SK-N-SH (cell line): ENCODE measurements at regions not wholly inside any gene's neighbourhood (a gene's known extent, or its start where the extent isn't known, plus 50 kb on each side); places are given as distances from the start of the nearest gene placed in this dataset.

ENCODE experiments used
- CTCF ChIA-PET: fragments of 300-600, 350-600 bp; formaldehyde crosslinking; extraction: SDS; loops from one replicate; lab custom pipeline; 2021; lab: Yijun Ruan, JAX
- POLR2A ChIA-PET: fragments of 350-600 bp; sonication (Branson Sonifier 250); formaldehyde crosslinking; extraction: SDS; loops from one replicate; lab custom pipeline; 2020; ENCODE audit warnings: antibody characterized with exemption, inconsistent platforms; lab: Yijun Ruan, JAX
- DNase-seq: peaks from one replicate; pipeline ENCODE4 v3.0.0; 2012
- H2AFZ ChIP-seq: fragments of 200-600 bp; sonication (generic); 2 replicates; pipeline ENCODE4 v1.8.1; 2016; ENCODE audit warnings: antibody characterized with exemption, mild to moderate bottlenecking, low read depth
- H3F3A ChIP-seq: fragments of 200-600 bp; sonication (generic); replicated peaks from 2 replicates; pipeline ENCODE3; 2016; ENCODE audit warnings: antibody characterized with exemption, mild to moderate bottlenecking; ENCODE audit not compliant: insufficient read depth
- H3K27ac ChIP-seq, 2 experiments: fragments of 200-500 bp in 1 of 2; fragments of 200-600 bp in 1 of 2; sonication (Bioruptor generic) in 1 of 2; sonication (generic), shearing (Covaris generic) in 1 of 2; 2 replicates each; pipeline versions ENCODE4 v1.5.1 to v1.6.1; 2014 to 2016; ENCODE audit warnings: low read depth in 2 of 2, inconsistent platforms in 1 of 2, low read length in 1 of 2, mild to moderate bottlenecking in 1 of 2, mixed read lengths in 1 of 2
- H3K27me3 ChIP-seq: fragments of 200-600 bp; sonication (generic), shearing (Covaris generic); 2 replicates; pipeline ENCODE4 v1.6.1; 2016; ENCODE audit warnings: mixed run types; ENCODE audit not compliant: insufficient read depth
- H3K36me3 ChIP-seq, 2 experiments: fragments of 200-500 bp in 1 of 2; fragments of 200-600 bp in 1 of 2; sonication (Bioruptor generic) in 1 of 2; sonication (generic) in 1 of 2; replicated peaks in 1 of 2; 2 replicates each; pipeline versions ENCODE3 to v1.5.1; 2014 to 2016; ENCODE audit warnings: low read length in 1 of 2, mild to moderate bottlenecking in 1 of 2; ENCODE audit not compliant: insufficient read depth in 2 of 2, control insufficient read depth in 1 of 2
- H3K4me1 ChIP-seq, 2 experiments: fragments of 200-500 bp in 1 of 2; fragments of 200-600 bp in 1 of 2; sonication (Bioruptor generic) in 1 of 2; sonication (generic), shearing (Covaris generic) in 1 of 2; 2 replicates each; pipeline versions ENCODE4 v1.5.1 to v1.6.1; 2014 to 2016; ENCODE audit warnings: low read depth in 1 of 2, low read length in 1 of 2, mixed run types in 1 of 2; ENCODE audit not compliant: insufficient read depth in 2 of 2, control insufficient read depth in 1 of 2
- H3K4me2 ChIP-seq: fragments of 200-600 bp; sonication (generic), shearing (Covaris generic); 2 replicates; pipeline ENCODE4 v1.6.1; 2017; ENCODE audit warnings: mixed run types
- H3K4me3 ChIP-seq, 2 experiments: fragments of 200-500 bp in 1 of 2; fragments of 200-600 bp in 1 of 2; sonication (Bioruptor generic) in 1 of 2; sonication (generic), shearing (Covaris generic) in 1 of 2; 2 replicates each; pipeline versions ENCODE4 v1.5.1 to v1.8.1; 2014 to 2016; ENCODE audit warnings: low read depth in 2 of 2, inconsistent platforms in 1 of 2, low read length in 1 of 2, mild to moderate bottlenecking in 1 of 2, mixed read lengths in 1 of 2, moderate library complexity in 1 of 2
- H3K79me2 ChIP-seq: fragments of 200-600 bp; sonication (generic); 2 replicates; pipeline ENCODE4 v1.8.1; 2017; ENCODE audit warnings: mild to moderate bottlenecking; ENCODE audit not compliant: insufficient read depth
- H3K9ac ChIP-seq: fragments of 200-600 bp; sonication (generic); 2 replicates; pipeline ENCODE4 v1.6.1; 2017; ENCODE audit warnings: mixed run types
- H3K9me2 ChIP-seq: fragments of 200-600 bp; sonication (generic); 2 replicates; pipeline ENCODE4 v1.6.1; 2017; ENCODE audit warnings: mixed run types
- H3K9me3 ChIP-seq: fragments of 200-600 bp; sonication (generic); 2 replicates; pipeline ENCODE4 v1.6.1; 2017; ENCODE audit warnings: mixed run types, mild to moderate bottlenecking, moderate library complexity
- H4K20me1 ChIP-seq: fragments of 200-600 bp; sonication (generic); 2 replicates; pipeline ENCODE4 v1.6.1; 2017; ENCODE audit warnings: mild to moderate bottlenecking, mixed run types; ENCODE audit not compliant: insufficient read depth
- CHD2 ChIP-seq: fragments of 150-350 bp; IDR thresholded peaks from 2 replicates; pipeline ENCODE4 v1.6.1; 2018; ENCODE audit warnings: low read length; ENCODE audit not compliant: partially characterized antibody
- CTCF ChIP-seq: fragments of 200-600 bp; sonication (generic); IDR thresholded peaks from 2 replicates; pipeline ENCODE4 v1.6.1; 2017; ENCODE audit warnings: antibody characterized with exemption, mild to moderate bottlenecking, moderate library complexity
- EP300 ChIP-seq, 2 experiments: IDR thresholded peaks; 2 replicates each; pipeline versions ENCODE4 v1.4.0 to v1.6.1; 2012; ENCODE audit warnings: borderline replicate concordance in 1 of 2, low read depth in 1 of 2, low read length in 1 of 2
- EZH2phosphoT487 ChIP-seq: fragments of 200-600 bp; sonication (generic); IDR thresholded peaks from 2 replicates; pipeline ENCODE4 v1.6.1; 2017; ENCODE audit warnings: low read depth, mixed run types, mild to moderate bottlenecking, antibody characterized with exemption, moderate library complexity, borderline replicate concordance
- FOXJ3 ChIP-seq: sonication (generic); formaldehyde crosslinking; IDR thresholded peaks from 2 replicates; pipeline ENCODE4 v1.5.1; 2020; ENCODE audit warnings: mild to moderate bottlenecking, missing genetic modification reagents
- GABPA ChIP-seq: IDR thresholded peaks from 2 replicates; pipeline ENCODE4 v1.4.0; 2012; ENCODE audit warnings: low read depth, mild to moderate bottlenecking
- IRF3 ChIP-seq: fragments of 150-350 bp; IDR thresholded peaks from 2 replicates; pipeline ENCODE4 v1.6.1; 2016; ENCODE audit warnings: mild to moderate bottlenecking, low read depth, low read length
- MXI1 ChIP-seq: IDR thresholded peaks from 2 replicates; pipeline ENCODE4 v1.6.1; 2012; ENCODE audit warnings: mild to moderate bottlenecking, low read depth, low read length, improper control_type of control experiment
- NRF1 ChIP-seq: IDR thresholded peaks from 2 replicates; pipeline ENCODE4 v1.6.1; 2012; ENCODE audit warnings: low read depth, mild to moderate bottlenecking, low read length
- POLR2AphosphoS5 ChIP-seq: IDR thresholded peaks from 2 replicates; pipeline ENCODE4 v1.6.1; 2012; ENCODE audit warnings: low read depth, low read length
- RAD21 ChIP-seq: IDR thresholded peaks from 2 replicates; pipeline ENCODE4 v1.6.1; 2012; ENCODE audit warnings: mild to moderate bottlenecking, low read length
- RCOR1 ChIP-seq: fragments of 150-350 bp; IDR thresholded peaks from 2 replicates; pipeline ENCODE4 v1.6.1; 2017; ENCODE audit warnings: antibody characterized with exemption, low read length
- REST ChIP-seq: IDR thresholded peaks from 2 replicates; pipeline ENCODE4 v1.6.1; 2012; ENCODE audit warnings: mild to moderate bottlenecking, low read depth, low read length, moderate library complexity
- RFX5 ChIP-seq: IDR thresholded peaks from 2 replicates; pipeline ENCODE4 v1.6.1; 2012; ENCODE audit warnings: mild to moderate bottlenecking, improper control_type of control experiment, low read length
- RXRA ChIP-seq: IDR thresholded peaks from 2 replicates; pipeline ENCODE4 v1.4.0; 2012; ENCODE audit warnings: low read depth, mild to moderate bottlenecking, borderline replicate concordance
- TCF12 ChIP-seq: IDR thresholded peaks from 2 replicates; pipeline ENCODE4 v1.4.0; 2012
- USF1 ChIP-seq: IDR thresholded peaks from 2 replicates; pipeline ENCODE4 v1.4.0; 2012; ENCODE audit warnings: low read depth, borderline replicate concordance
- WGBS: methylation state at CpG from one replicate; pipeline ENCODE4 v1.1.6; 2017; ENCODE audit warnings: low lambda C conversion rate; 5-methylcytosine and 5-hydroxymethylcytosine counted together

GRCh38 chr7:68524126-68524525 is 1074.1 kb upstream of the AUTS2 start:
- no peaks in the 10 kb centered on the region for H3K79me2 ChIP-seq
- ChIA-PET CTCF (interaction anchor here (0.7 to 1.0 kb wide), 2 partner anchors 13 to 21 kb away, joined by 3 read pairs; no protein-coding TSS in a partner anchor), POLR2A (no interaction called here)
- no peaks in the 10 kb centered on the region for H3K27me3 ChIP-seq
- H2AFZ ChIP-seq = no peak overlapping the region
- no peaks in the 10 kb centered on the region for H3F3A ChIP-seq
- DNase-seq = no peak
- no peak for TF ChIP-seq GABPA
- no peak for TF ChIP-seq USF1
- TF ChIP-seq POLR2AphosphoS5 = no peak
- TF ChIP-seq CHD2 = no peak
- TF ChIP-seq IRF3 = no peak
- TF ChIP-seq RCOR1 = no peak
- TF ChIP-seq EP300 (IDR thresholded peaks at IDR 0.05; ENCODE audit: borderline replicate concordance in 1 of 2, low read depth in 1 of 2, low read length in 1 of 2) = no peak
- TF ChIP-seq NRF1 = no peak
- TF ChIP-seq EZH2phosphoT487 = no peak
- TF ChIP-seq RXRA = no peak
- TF ChIP-seq CTCF = no peak
- TF ChIP-seq RFX5 = no peak
- TF ChIP-seq TCF12 = no peak
- no peak for TF ChIP-seq MXI1
- no peak for TF ChIP-seq FOXJ3 (CRISPR knock-in tag)
- no peak for TF ChIP-seq RAD21
- TF ChIP-seq REST = no peak
- H3K4me3 ChIP-seq = no peak overlapping the region
- H3K27ac ChIP-seq = no peak overlapping the region
- H3K4me1 ChIP-seq = no peaks in the 10 kb centered on the region
- H3K9ac ChIP-seq = no peak overlapping the region
- WGBS = 72% methylated on average over 3 of the region's 3 CpGs
- H3K36me3 ChIP-seq = no peaks in the 10 kb centered on the region
- no peak overlapping the region for H3K4me2 ChIP-seq
- no peaks in the 10 kb centered on the region for H3K9me2 ChIP-seq
- H3K9me3 ChIP-seq = no peaks in the 10 kb centered on the region
- no peaks in the 10 kb centered on the region for H4K20me1 ChIP-seq
